ENCODE measurements at regions not wholly inside any gene's neighbourhood (a gene's known extent, or its start where the extent isn't known, plus 50 kb on each side); places are given as distances from the start of the nearest gene placed in this dataset.
"Not testable (repeated sequence)": the region's sequence is repeated elsewhere in the genome, so short reads cannot be mapped to it uniquely, and the experiment has no call there.

DNA sequence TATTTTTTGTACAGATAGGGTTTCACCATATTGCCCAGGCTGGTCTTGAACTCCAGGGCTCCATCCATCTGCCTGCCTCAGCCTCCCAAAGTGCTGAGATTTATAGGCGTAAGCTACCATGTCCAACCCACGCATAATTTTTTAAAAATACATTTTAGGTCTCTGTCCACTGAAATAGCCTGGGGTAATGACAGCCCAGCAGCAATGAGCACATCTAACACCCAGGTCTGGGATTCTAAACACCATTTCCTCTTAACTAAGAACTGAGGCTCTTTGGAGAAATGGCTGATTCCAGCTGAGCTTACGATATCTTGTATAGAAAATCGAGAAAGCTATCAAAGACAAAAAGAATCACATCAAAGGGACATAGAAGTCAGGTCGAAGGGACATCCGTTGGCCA, 245.3 kb downstream of the PARN start:
- intact Hi-C loops (cut with DNase I) = no loop called here
- TF ChIP-seq, protein P1, sequence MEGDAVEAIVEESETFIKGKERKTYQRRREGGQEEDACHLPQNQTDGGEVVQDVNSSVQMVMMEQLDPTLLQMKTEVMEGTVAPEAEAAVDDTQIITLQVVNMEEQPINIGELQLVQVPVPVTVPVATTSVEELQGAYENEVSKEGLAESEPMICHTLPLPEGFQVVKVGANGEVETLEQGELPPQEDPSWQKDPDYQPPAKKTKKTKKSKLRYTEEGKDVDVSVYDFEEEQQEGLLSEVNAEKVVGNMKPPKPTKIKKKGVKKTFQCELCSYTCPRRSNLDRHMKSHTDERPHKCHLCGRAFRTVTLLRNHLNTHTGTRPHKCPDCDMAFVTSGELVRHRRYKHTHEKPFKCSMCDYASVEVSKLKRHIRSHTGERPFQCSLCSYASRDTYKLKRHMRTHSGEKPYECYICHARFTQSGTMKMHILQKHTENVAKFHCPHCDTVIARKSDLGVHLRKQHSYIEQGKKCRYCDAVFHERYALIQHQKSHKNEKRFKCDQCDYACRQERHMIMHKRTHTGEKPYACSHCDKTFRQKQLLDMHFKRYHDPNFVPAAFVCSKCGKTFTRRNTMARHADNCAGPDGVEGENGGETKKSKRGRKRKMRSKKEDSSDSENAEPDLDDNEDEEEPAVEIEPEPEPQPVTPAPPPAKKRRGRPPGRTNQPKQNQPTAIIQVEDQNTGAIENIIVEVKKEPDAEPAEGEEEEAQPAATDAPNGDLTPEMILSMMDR (IDR thresholded peaks at IDR 0.05) = no peak

DNA sequence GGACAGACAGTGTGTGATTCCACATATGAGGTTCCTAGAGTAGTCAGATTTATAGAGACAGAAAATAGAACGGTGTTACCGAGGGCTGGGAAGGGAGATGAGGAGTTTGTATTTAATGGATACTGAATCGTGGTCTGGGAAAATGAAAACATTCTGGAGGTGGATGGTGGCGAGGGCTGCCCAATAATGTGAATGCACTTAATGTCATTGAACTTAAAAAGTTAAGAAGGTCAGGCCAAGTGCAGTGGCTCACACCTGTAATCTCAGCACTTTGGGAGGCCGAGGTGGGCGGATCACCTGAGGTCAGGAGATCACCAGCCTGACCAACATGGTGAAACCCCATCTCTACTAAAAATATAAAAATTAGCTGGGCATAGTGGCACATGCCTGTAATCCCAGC, 246.2 kb downstream of the PARN start:
- H3K27ac ChIP-seq; H3K4me3 ChIP-seq; DNase-seq; H3K4me1 ChIP-seq; H3K27me3 ChIP-seq (ENCODE audit: low read depth); H3K9me3 ChIP-seq; intact Hi-C loops (cut with DNase I); ATAC-seq; H3K36me3 ChIP-seq: not testable (repeated sequence)

More for the DNA sequence above, 245.3 kb downstream of the PARN start:
- H3K4me3 ChIP-seq = no peak overlapping the region
- no peak overlapping the region for H3K27ac ChIP-seq
- ATAC-seq (no peak), DNase-seq (no peak)
- H3K27me3 ChIP-seq (ENCODE audit: low read depth) = no peaks in the 10 kb centered on the region
- no peaks in the 10 kb centered on the region for H3K9me3 ChIP-seq
- no peaks in the 10 kb centered on the region for H3K4me1 ChIP-seq
- H3K36me3 ChIP-seq = no peaks in the 10 kb centered on the region

DNA sequence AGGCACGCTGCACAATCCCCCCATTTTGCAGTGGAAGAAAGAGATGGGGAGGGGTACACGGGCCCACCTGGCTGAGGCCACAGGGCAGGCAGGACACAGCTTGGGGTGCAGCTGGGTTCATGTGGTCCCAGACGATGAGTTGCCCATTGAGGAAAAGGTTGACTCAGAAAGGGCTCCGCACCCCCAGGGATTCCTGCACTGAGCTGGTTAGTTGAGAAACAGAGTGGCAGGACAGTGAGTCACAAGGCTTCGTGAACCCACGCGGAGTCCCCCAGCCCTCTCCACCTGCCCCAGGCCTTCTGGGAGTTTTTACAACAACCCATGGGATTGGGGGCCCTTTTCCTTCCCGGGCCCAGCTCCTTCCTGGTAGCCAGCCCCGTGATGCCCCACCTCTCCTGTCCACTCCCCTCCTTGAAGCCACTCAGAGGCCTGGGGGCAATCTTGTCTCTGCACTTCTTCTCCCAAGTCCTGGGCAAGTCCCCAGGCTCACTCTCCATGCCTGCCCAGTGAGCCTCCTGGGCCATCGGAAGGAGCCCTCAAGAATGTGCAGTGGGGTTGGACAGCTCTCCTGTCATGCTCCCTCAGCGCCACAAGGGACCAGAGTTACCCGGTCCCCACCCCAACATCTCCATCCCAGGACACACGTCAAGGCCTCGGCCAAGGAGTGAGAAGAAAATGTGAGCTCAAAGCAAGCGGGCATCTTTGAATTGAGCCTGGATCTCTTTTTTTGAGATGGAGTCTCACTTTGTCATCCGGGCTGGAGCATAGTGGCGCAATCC, 251.2 kb downstream of the PARN start:
- Histone ChIP-seq H3K27ac (no peak overlapping the region), H3K27me3 (ENCODE audit: low read depth) (no peaks in the 10 kb centered on the region), H3K4me3 (no peak overlapping the region), H3K36me3 (no peaks in the 10 kb centered on the region), H3K4me1 (no peaks in the 10 kb centered on the region), H3K9me3 (no peaks in the 10 kb centered on the region)
- intact Hi-C loops (cut with DNase I) = no loop called here
- ATAC-seq = no peak
- TF ChIP-seq, protein P1 (IDR thresholded peaks at IDR 0.05) = no peak
- DNase-seq = no peak

DNA sequence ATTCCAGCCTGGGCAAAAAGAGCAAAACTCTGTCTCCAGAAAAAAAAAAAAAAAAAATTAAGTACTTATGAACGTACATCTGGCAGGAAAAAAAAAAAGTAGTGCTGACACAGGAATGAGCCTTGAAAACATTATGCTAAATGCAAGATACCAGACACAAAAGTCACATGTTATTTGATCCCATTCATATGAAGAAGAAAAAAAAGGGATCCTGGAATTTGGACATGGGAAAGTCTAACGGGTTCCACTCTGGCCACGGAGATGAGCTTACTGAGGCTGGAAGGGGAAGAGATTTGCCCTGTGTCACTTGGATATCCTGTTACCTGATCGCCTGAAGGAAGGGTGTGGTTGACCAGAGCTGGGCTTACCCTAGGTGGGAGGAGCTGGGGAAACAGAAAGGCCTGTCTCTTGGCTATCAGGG, 251.9 kb downstream of the PARN start:
- Histone ChIP-seq H3K27ac (no peak overlapping the region), H3K4me3 (no peak overlapping the region), H3K9me3 (no peaks in the 10 kb centered on the region), H3K27me3 (ENCODE audit: low read depth) (no peaks in the 10 kb centered on the region), H3K36me3 (no peaks in the 10 kb centered on the region), H3K4me1 (no peaks in the 10 kb centered on the region)
- TF ChIP-seq, protein P1 (IDR thresholded peaks at IDR 0.05) = no peak
- intact Hi-C loops (cut with DNase I) = no loop called here
- no peak for DNase-seq
- ATAC-seq = no peak

DNA sequence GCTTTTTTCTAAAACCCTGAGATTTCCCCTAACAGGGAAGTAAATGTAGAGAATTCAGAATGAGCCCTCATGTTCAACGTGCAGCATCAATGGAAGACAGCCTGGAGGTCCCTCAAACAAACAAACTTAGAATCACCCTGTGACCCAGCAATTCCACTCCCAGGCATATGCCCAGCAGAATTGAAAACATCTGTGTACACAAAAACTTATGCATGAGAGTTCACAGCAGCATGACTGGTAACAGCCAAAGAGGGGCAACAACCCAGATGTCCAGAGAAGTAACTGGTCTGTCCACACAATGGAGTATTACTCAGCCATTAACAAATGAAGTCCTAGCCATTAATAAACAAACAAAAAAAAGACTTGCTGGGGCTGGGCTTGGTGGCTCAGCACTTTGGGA, 252.7 kb downstream of the PARN start:
- H3K27me3 ChIP-seq (ENCODE audit: low read depth) = no peaks in the 10 kb centered on the region
- TF ChIP-seq, protein P1 (IDR thresholded peaks at IDR 0.05) = no peak
- no peak overlapping the region for H3K4me3 ChIP-seq
- no peak for DNase-seq
- no peak overlapping the region for H3K27ac ChIP-seq
- H3K36me3 ChIP-seq = no peaks in the 10 kb centered on the region
- H3K4me1 ChIP-seq = no peaks in the 10 kb centered on the region
- intact Hi-C loops (cut with DNase I) = no loop called here
- no peaks in the 10 kb centered on the region for H3K9me3 ChIP-seq
- no peak for ATAC-seq

DNA sequence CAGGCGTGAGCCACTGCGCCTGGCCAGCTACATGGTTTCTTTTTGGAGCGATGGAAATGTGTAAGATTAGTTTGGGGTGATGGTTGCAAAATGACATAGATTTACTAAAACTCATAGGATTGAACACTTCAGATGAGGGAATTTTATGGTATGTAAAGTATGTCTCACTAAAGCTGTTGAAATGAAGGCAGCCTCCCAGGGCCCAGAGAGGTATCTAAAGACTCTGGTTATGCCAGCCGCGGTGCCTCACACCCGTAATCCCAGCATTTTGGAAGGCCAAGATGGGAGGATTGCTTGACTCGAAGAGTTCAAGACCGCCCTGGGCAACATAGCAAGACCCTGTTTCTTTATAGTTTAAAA, 254.9 kb downstream of the PARN start:
- H3K4me3 ChIP-seq = no peak overlapping the region
- intact Hi-C loops (cut with DNase I) = no loop called here
- no peaks in the 10 kb centered on the region for H3K27me3 ChIP-seq (ENCODE audit: low read depth)
- no peaks in the 10 kb centered on the region for H3K4me1 ChIP-seq
- no peaks in the 10 kb centered on the region for H3K9me3 ChIP-seq
- ATAC-seq (no peak), DNase-seq (no peak)
- H3K27ac ChIP-seq = no peak overlapping the region
- no peaks in the 10 kb centered on the region for H3K36me3 ChIP-seq
- TF ChIP-seq, protein P1 (IDR thresholded peaks at IDR 0.05) = no peak
